ENCODE measurements at regions not wholly inside any gene's neighbourhood (a gene's known extent, or its start where the extent isn't known, plus 50 kb on each side); places are given as distances from the start of the nearest gene placed in this dataset.

GRCh38 chr2:7586898-7587297 lies 669.7 kb downstream of the RNF144A start:
- TF ChIP-seq EZH2phosphoT487 (IDR thresholded peaks at IDR 0.05; ENCODE audit: insufficient read depth, low read depth) (no peak), EZH2 (IDR thresholded peaks at IDR 0.05; ENCODE audit: insufficient read depth, poor library complexity, severe bottlenecking) (no peak)

All from GM23248 (cell line).